ENCODE measurements at regions not wholly inside any gene's neighbourhood (a gene's known extent, or its start where the extent isn't known, plus 50 kb on each side); places are given as distances from the start of the nearest gene placed in this dataset.

GRCh38 chr5:68518286-68518685, 302.7 kb downstream of the PIK3R1 start (continued):
- TF ChIP-seq REST (IDR thresholded peaks at IDR 0.05; ENCODE audit: low read depth, low read length) (no peak), USF2 (IDR thresholded peaks at IDR 0.05; ENCODE audit: borderline replicate concordance, low read depth, low read length) (no peak), USF1 (IDR thresholded peaks at IDR 0.05; ENCODE audit: borderline replicate concordance, low read depth) (no peak), MEF2A (IDR thresholded peaks at IDR 0.05; ENCODE audit: borderline replicate concordance, low read depth) (no peak), RXRA (IDR thresholded peaks at IDR 0.05; ENCODE audit: borderline replicate concordance, low read depth) (no peak), TEAD4 (IDR thresholded peaks at IDR 0.05; ENCODE audit: borderline replicate concordance, insufficient read depth) (no peak), YY1 (IDR thresholded peaks at IDR 0.05; ENCODE audit: low read depth) (no peak), POLR2AphosphoS5 (IDR thresholded peaks at IDR 0.05; ENCODE audit: low read depth, low read length) (no peak), CTCF (IDR thresholded peaks at IDR 0.05) (no peak), TAF1 (IDR thresholded peaks at IDR 0.05; ENCODE audit: borderline replicate concordance, low read depth, low read length) (no peak)

GRCh38 chr5:68519143-68519542, 303.6 kb downstream of the PIK3R1 start:
- Histone ChIP-seq H3K9me3 (no peaks in the 10 kb centered on the region), H3K27me3 (ENCODE audit: insufficient read depth) (no peaks in the 10 kb centered on the region), H3K79me2 (ENCODE audit: insufficient read depth) (no peaks in the 10 kb centered on the region), H2AFZ (ENCODE audit: low read depth) (no peak overlapping the region), H3K36me3 (replicated peaks in 1 of 2; ENCODE audit: control insufficient read depth in 1 of 2, insufficient read depth in 2 of 2, low read length in 1 of 2) (no peaks in the 10 kb centered on the region), H3K9ac (no peak overlapping the region), H3F3A (replicated peaks; ENCODE audit: insufficient read depth) (no peaks in the 10 kb centered on the region), H3K4me2 (no peak overlapping the region), H3K9me2 (no peaks in the 10 kb centered on the region), H3K4me3 (ENCODE audit: low read depth in 2 of 2, low read length in 1 of 2) (no peak overlapping the region), H3K27ac (ENCODE audit: low read depth in 2 of 2, low read length in 1 of 2) (no peak overlapping the region), H3K4me1 (ENCODE audit: control insufficient read depth in 1 of 2, insufficient read depth in 2 of 2, low read depth in 1 of 2, low read length in 1 of 2) (no peaks in the 10 kb centered on the region), H4K20me1 (ENCODE audit: insufficient read depth) (no peaks in the 10 kb centered on the region)
- TF ChIP-seq TEAD4 (IDR thresholded peaks at IDR 0.05; ENCODE audit: borderline replicate concordance, insufficient read depth) (no peak), NFIC (IDR thresholded peaks at IDR 0.05; ENCODE audit: borderline replicate concordance) (no peak), SMC3 (IDR thresholded peaks at IDR 0.05; ENCODE audit: low read depth, low read length) (no peak)
- 45% methylated on average over 3 of the region's 3 CpGs for WGBS (ENCODE audit: low lambda C conversion rate)
- DNase-seq = no peak
- CTCF ChIA-PET = no interaction called here
- POLR2A ChIA-PET = no interaction called here
